ENCODE measurements at regions not wholly inside any gene's neighbourhood (a gene's known extent, or its start where the extent isn't known, plus 50 kb on each side); places are given as distances from the start of the nearest gene placed in this dataset.

GRCh38 chr12:124172636-124173035 is 122.3 kb upstream of the RFLNA start:
- no peak for TF ChIP-seq CTCF (conservative IDR thresholded peaks at IDR 0.05; ENCODE audit: low read length)
- TF ChIP-seq EZH2phosphoT487 (IDR thresholded peaks at IDR 0.05; ENCODE audit: borderline replicate concordance, low read depth, low read length) = no peak
